GM19023 (cell line): ENCODE measurements at regions not wholly inside any gene's neighbourhood (a gene's known extent, or its start where the extent isn't known, plus 50 kb on each side); places are given as distances from the start of the nearest gene placed in this dataset.

Experiments
- ATAC-seq: cut with Tn5 transposase; IDR thresholded peaks from one replicate; pipeline ENCODE4 v1.9.1; 2021; ENCODE audit warnings: mild to moderate bottlenecking, moderate library complexity; ENCODE audit not compliant: unreplicated experiment

- ATAC-seq, result no peak
These were observed 298.8 kb upstream of the UMPS start for GRCh38 chr3:124431331-124431994.

GRCh38 chr3:124434176-124434575, 296.1 kb upstream of the UMPS start:
- ATAC-seq, result no peak

GRCh38 chr3:124435467-124435866, 294.8 kb upstream of the UMPS start:
- no peak for ATAC-seq

GRCh38 chr3:124438813-124439212, 291.4 kb upstream of the UMPS start:
- no peak for ATAC-seq

- no peak for ATAC-seq
These were observed 290.6 kb upstream of the UMPS start for GRCh38 chr3:124439603-124440002.

- ATAC-seq, result no peak
These were observed 288.5 kb upstream of the UMPS start for GRCh38 chr3:124441766-124442165.

- no peak for ATAC-seq
These were observed 287.8 kb upstream of the UMPS start for GRCh38 chr3:124442463-124442862.

- no peak for ATAC-seq
These were observed 286.8 kb upstream of the UMPS start for GRCh38 chr3:124443446-124443845.

GRCh38 chr3:124444075-124444474, 286.2 kb upstream of the UMPS start:
- no peak for ATAC-seq

- no peak for ATAC-seq
These were observed 285.4 kb upstream of the UMPS start for GRCh38 chr3:124444896-124445295.

- ATAC-seq, result no peak
These were observed 282.4 kb upstream of the UMPS start for GRCh38 chr3:124447845-124448244.

- no peak for ATAC-seq
These were observed 281.3 kb upstream of the UMPS start for GRCh38 chr3:124448954-124449353.

- ATAC-seq, result no peak
These were observed 279.9 kb upstream of the UMPS start for GRCh38 chr3:124450366-124450765.

- ATAC-seq, result no peak
These were observed 278.5 kb upstream of the UMPS start for GRCh38 chr3:124451630-124452317.

- ATAC-seq, result no peak
These were observed 277.1 kb upstream of the UMPS start for GRCh38 chr3:124453189-124453588.

- no peak for ATAC-seq
These were observed 274.4 kb upstream of the UMPS start for GRCh38 chr3:124455891-124456290.

GRCh38 chr3:124456506-124456905, 273.7 kb upstream of the UMPS start:
- ATAC-seq, result no peak

GRCh38 chr3:124459678-124460077, 270.6 kb upstream of the UMPS start:
- ATAC-seq, result no peak

- ATAC-seq, result no peak
These were observed 269.1 kb upstream of the UMPS start for GRCh38 chr3:124461126-124461525.

- ATAC-seq, result no peak
These were observed 268.2 kb upstream of the UMPS start for GRCh38 chr3:124461838-124462632.

GRCh38 chr3:124463234-124463633, 267.0 kb upstream of the UMPS start:
- no peak for ATAC-seq
